Mesodermal cell (in vitro differentiated cells): ENCODE measurements at regions not wholly inside any gene's neighbourhood (a gene's known extent, or its start where the extent isn't known, plus 50 kb on each side); places are given as distances from the start of the nearest gene placed in this dataset.

Experiments
- H3K27ac ChIP-seq: 2 replicates; pipeline ENCODE4 v1.7.0; 2013; ENCODE audit warnings: mild to moderate bottlenecking, low read depth, low read length, moderate library complexity; ENCODE audit not compliant: severe bottlenecking
- H3K36me3 ChIP-seq: 2 replicates; pipeline ENCODE4 v1.7.1; 2013; ENCODE audit warnings: mild to moderate bottlenecking, low read length, moderate library complexity; ENCODE audit not compliant: control insufficient read depth, insufficient read depth
- H3K4me1 ChIP-seq: one replicate; pipeline ENCODE4 v1.7.1; 2013; ENCODE audit warnings: mild to moderate bottlenecking, low read length; ENCODE audit not compliant: insufficient read depth, control insufficient read depth, poor library complexity, severe bottlenecking
- H3K4me3 ChIP-seq: 2 replicates; pipeline ENCODE4 v1.7.0; 2013; ENCODE audit warnings: low read length, control low read depth, mild to moderate bottlenecking; ENCODE audit not compliant: insufficient read depth, poor library complexity, severe bottlenecking; ENCODE audit errors: extremely low read depth
- H3K9me3 ChIP-seq: 2 replicates; pipeline ENCODE4 v1.7.1; 2013; ENCODE audit warnings: mild to moderate bottlenecking, low read length, moderate library complexity; ENCODE audit not compliant: control insufficient read depth
- WGBS, 2 experiments: methylation state at CpG; one replicate each; pipeline ENCODE4 v1.1.5; 2013; ENCODE audit warnings: missing lambda C conversion rate in 2 of 2; ENCODE audit not compliant: insufficient coverage in 2 of 2; 5-methylcytosine and 5-hydroxymethylcytosine counted together

DNA sequence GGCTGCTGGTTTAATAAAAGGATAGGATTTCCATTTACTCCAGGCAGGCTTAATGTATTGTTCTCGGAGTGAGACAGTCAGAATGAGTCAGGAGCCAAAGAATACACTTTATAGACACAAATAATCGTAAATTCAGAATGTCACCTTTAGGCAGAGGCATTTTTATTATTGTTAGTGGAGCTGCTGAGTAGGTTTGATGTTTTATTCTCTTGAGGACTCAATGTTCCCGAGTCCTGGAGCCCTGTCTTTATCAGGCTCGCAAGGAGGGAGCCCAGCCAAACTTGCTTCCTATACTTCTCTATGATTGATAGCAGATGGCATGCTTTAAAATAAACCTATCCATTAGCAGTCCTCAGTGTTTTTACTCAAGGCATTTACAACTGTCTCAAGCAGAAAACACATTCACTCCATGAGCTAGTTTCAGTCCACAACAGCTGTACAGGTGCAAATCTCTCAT is 492.3 kb upstream of the ZEB2 start:
- H3K4me1 ChIP-seq: no peaks in the 10 kb centered on the region
- no peaks in the 10 kb centered on the region for H3K36me3 ChIP-seq
- WGBS, 2 experiments: 45% methylated on average over 3 of the region's 4 CpGs; no CpG with 5 or more reads in 1 of the 2 experiments
- H3K27ac ChIP-seq: no peak overlapping the region
- no peak overlapping the region for H3K4me3 ChIP-seq
- no peaks in the 10 kb centered on the region for H3K9me3 ChIP-seq

DNA sequence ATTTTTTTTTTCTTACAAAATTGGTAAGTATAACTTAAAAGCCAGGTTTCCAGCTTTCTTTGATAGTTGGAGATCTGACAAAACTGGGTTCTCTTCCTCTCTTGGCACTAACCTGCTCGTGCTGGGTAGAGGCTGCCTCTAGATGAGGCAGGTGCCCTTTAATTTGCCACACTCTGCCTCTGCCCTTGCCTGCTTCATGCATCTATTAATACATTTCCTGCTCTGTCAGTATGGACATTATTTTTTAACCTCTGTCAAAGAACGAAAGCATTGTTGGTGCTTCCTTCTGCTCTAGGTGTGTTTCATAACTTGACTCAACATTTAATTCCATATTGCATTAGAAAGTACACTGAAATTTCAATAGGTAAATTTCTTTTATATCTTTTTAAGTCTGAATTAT is 490.7 kb upstream of the ZEB2 start:
- Histone ChIP-seq H3K36me3 (no peaks in the 10 kb centered on the region), H3K4me3 (no peak overlapping the region), H3K9me3 (no peaks in the 10 kb centered on the region), H3K4me1 (no peaks in the 10 kb centered on the region), H3K27ac (no peak overlapping the region)
- 80 to 100% methylated on average over 1 of the region's 2 CpGs for WGBS, 2 experiments

DNA sequence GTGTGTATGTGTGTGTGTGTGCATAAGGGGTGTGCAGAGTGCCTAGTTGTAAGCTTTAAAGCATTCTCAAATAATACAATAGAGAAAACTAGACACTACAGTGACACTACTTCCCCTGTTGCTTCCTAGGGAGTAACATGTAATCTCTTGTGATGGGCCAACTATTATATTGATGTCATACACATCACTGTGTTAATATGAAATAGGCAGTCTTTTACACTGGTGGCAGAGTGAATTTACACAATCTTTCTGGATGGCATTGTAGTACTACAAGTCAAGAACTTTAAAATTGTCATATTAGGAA is 488.0 kb upstream of the ZEB2 start:
- Histone ChIP-seq H3K36me3 (no peaks in the 10 kb centered on the region), H3K9me3 (no peaks in the 10 kb centered on the region), H3K27ac (no peak overlapping the region), H3K4me3 (no peak overlapping the region), H3K4me1 (no peaks in the 10 kb centered on the region)

DNA sequence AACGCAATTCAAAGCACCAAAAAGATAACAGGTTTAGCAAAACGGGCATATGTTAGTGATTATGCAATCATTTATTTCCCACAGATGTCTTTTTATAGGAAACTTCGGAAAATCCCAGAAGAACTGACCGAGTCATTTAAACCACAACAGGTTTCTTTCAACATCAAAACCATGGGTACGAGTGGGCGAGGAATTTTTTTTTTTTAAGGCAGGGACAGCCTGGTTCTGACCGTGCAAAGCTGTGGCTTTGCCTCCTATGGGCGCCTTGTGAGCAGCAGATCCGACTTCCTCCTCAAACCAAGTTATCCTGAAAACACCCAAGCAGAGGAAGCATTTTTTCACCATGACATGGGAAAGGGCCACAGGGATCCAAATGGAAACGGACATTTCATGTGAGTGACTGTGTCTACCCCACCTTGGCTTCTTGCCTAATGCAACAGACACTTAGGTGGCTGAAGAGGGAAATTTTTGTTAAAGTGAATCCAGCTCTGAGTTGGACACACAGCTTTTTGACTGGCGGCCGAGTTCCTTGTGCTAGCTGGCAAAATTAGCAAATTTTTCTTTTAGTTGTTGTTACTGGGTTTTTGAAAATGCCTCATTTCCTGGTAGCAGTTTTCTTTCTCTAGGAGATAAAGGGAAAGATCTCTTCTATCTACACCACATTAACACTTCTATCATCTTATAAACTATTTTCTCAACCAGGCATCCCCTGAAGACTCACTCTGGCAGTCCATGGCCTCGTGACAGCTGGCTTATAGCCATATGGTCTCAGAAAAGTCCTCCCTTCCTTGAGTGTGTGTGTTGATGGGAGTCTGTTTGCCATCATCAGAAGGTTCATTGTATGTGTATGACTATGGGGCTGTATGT is 487.4 kb upstream of the ZEB2 start:
- no peak overlapping the region for H3K27ac ChIP-seq
- no peak overlapping the region for H3K4me3 ChIP-seq
- no peaks in the 10 kb centered on the region for H3K36me3 ChIP-seq
- H3K4me1 ChIP-seq: no peaks in the 10 kb centered on the region
- WGBS, 2 experiments: 85 to 94% methylated on average over 8 to 9 of the region's 13 CpGs
- H3K9me3 ChIP-seq: no peaks in the 10 kb centered on the region

DNA sequence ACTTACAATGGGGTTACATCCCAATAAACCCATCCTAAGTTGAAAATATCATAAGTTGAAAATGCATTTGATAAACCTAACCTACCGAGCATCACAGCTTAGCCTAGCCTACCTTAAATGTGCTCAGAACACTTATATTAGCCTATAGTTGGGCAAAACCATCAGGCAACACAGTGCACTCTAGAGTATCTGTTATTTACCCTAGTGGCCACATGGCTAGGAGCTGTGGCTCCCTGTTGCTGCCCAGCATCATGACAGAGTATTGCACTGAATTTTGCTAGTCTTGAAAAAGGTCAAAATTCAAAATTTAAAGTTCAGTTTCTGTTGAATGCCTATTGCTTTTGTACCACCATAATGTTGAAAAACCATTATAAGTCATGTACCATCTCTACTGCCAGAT is 482.7 kb upstream of the ZEB2 start:
- WGBS, 2 experiments: 80% methylated on average over 1 of the region's 1 CpG; no CpG with 5 or more reads in 1 of the 2 experiments
- H3K9me3 ChIP-seq: no peaks in the 10 kb centered on the region
- H3K27ac ChIP-seq: no peak overlapping the region
- no peaks in the 10 kb centered on the region for H3K36me3 ChIP-seq
- H3K4me3 ChIP-seq: no peak overlapping the region
- no peaks in the 10 kb centered on the region for H3K4me1 ChIP-seq

DNA sequence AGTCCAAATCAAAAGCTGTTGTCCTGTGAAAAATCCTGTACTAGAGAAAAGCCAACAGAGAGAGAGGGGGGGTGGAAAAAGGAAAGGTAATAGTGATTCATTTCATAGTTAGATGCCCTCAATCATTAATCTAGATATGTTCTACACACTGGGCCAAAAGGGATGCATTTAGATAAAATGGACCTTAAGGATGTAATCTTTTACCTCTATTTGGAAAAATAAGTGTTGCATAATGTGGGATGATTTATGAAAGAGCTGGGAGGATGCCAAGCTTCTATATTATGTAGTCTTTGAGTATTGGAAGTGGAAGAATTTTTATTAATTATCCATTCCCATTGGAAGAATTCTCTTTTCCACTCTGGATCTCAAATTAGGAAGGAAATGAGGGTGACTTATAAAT is 480.5 kb upstream of the ZEB2 start:
- Histone ChIP-seq H3K4me3 (no peak overlapping the region), H3K36me3 (no peaks in the 10 kb centered on the region), H3K9me3 (no peaks in the 10 kb centered on the region), H3K27ac (no peak overlapping the region), H3K4me1 (no peaks in the 10 kb centered on the region)

DNA sequence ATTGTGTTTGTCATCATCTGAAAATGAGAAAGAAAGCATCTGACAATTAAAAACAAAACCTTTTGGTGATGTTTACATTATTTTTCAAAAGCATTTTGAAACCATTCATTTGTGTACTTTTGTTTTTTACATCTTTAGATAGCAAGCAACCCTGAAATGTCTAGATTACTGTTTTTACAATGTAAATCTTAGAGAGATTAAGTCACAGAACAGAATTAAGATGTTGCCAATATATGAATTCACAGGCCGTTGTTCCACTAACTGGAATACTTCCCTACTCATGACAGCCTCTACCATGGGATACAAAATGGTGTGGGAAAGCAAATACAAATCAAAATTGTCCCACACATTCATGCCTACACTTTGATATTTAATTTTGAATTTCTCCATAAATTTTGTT is 480.0 kb upstream of the ZEB2 start:
- WGBS, 2 experiments: no CpG with 5 or more reads among the region's 1 CpG
- H3K4me3 ChIP-seq: no peak overlapping the region
- H3K36me3 ChIP-seq: no peaks in the 10 kb centered on the region
- H3K27ac ChIP-seq: no peak overlapping the region
- no peaks in the 10 kb centered on the region for H3K4me1 ChIP-seq
- H3K9me3 ChIP-seq: no peaks in the 10 kb centered on the region

DNA sequence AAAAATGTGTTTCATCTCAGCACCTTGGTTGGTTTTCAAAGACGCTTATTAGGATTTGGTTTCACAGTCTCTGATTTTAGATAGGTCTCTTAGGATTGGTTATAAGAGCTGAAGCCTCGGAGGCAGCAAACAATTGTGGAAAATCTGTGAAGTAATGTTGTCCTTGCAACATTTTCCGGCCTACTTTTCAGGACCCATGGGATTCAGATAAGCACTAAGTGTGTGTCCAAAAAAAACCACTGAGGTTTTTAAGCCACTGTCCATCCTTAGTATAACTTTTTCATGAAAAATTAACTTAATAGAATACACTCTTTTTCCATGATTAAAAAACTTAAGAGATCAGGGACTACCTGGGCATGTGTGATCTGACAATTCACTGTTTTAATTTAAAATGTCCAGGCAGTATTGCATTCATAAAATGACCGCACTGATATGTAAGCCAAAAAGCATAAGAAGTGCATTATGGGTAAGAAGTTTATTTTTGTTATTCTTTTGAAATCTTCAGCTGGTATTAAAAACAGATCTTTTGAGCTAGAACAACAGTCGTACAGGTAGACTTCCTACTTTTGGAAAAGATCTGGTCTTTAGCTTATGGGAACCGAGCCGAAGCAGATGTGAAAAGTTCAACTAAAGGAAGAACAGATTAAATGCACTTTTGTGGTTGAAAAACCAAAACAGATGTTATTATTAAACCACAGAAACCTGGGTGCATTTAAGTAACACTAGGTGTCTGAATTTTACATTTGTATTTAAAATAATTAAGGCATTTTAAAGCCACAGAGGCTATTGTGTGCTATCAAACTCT is 479.4 kb upstream of the ZEB2 start:
- H3K36me3 ChIP-seq: no peaks in the 10 kb centered on the region
- H3K9me3 ChIP-seq: no peaks in the 10 kb centered on the region
- 92 to 96% methylated on average over 3 to 6 of the region's 7 CpGs for WGBS, 2 experiments
- no peak overlapping the region for H3K27ac ChIP-seq
- no peaks in the 10 kb centered on the region for H3K4me1 ChIP-seq
- H3K4me3 ChIP-seq: no peak overlapping the region

DNA sequence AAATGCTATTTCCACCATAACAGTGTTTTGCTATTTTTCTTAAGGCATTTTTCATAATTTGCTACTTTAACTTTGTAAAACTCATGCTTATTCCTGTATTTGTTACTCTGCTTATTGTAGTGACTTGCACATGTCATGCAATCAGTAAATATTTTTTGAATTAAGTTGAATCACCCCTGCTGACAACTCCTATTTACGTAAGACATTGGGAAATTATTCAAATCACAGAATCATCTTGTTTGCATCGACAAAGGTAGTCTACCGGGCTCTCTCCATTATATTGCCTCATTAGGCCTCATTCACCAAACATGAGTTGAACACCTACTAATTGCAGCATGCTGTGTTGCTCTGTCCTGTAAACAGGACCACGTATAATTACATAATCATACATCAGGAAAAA is 478.5 kb upstream of the ZEB2 start:
- H3K4me1 ChIP-seq: no peaks in the 10 kb centered on the region
- no peak overlapping the region for H3K27ac ChIP-seq
- no peaks in the 10 kb centered on the region for H3K9me3 ChIP-seq
- no peaks in the 10 kb centered on the region for H3K36me3 ChIP-seq
- H3K4me3 ChIP-seq: no peak overlapping the region
- 94 to 100% methylated on average over 3 of the region's 4 CpGs for WGBS, 2 experiments

DNA sequence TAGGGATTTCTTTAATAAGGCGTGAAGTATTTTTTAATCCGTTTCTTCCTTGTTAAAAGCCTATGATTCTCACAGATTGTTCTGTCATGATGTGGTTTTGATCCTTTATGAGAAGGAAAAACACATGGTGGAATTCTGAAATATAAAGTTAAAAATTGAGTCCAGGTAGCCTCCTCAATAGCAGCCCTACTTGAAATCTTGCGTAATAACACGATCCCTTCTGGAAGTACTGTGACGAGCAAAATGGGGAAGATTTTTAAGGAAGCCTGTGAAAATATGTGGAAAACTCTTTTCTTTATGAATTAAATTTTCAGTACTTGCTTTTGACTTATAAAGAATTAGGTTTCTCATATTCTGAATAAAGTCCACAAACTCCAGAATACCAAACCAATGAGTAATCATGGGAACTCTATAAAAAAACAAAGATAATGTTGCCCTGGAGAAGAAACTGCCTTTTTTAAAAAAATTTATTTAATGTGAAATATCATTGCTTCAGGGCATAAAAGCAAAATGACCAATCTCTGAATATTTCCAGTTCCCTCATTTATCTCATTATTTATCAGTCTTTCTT is 476.4 kb upstream of the ZEB2 start:
- H3K9me3 ChIP-seq: peaks cover 3% of the 10 kb centered on the region
- no peak overlapping the region for H3K4me3 ChIP-seq
- WGBS, 2 experiments: 69% methylated on average over 2 of the region's 5 CpGs; no CpG with 5 or more reads in 1 of the 2 experiments
- H3K4me1 ChIP-seq: no peaks in the 10 kb centered on the region
- H3K27ac ChIP-seq: no peak overlapping the region
- no peaks in the 10 kb centered on the region for H3K36me3 ChIP-seq

DNA sequence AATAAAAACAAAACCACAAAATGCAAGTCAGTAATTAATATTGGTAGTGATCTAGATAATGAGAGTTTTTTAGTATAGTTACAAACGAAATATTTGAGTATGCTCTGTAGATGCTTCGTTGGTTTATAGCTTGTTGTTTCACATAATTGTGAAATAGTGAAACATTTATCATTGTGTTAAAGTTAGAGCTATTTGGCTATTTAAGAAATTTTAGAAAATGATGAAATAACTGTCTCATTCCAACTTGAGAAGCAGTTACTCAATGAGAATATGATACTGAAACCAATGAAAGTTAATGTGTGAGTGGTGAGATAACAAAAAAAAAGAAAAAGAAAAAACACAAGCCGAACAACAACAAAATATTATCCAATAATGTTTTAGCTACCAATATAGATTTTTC is 475.6 kb upstream of the ZEB2 start:
- peaks cover 4% of the 10 kb centered on the region for H3K9me3 ChIP-seq
- H3K4me3 ChIP-seq: no peak overlapping the region
- WGBS, 2 experiments: 92 to 100% methylated on average over 1 to 2 of the region's 3 CpGs
- H3K4me1 ChIP-seq: no peaks in the 10 kb centered on the region
- H3K27ac ChIP-seq: no peak overlapping the region
- no peaks in the 10 kb centered on the region for H3K36me3 ChIP-seq
